BJ (cell line): ENCODE measurements at regions not wholly inside any gene's neighbourhood (a gene's known extent, or its start where the extent isn't known, plus 50 kb on each side); places are given as distances from the start of the nearest gene placed in this dataset.

Experiments
- CTCF ChIA-PET: fragments of 350-600 bp; formaldehyde crosslinking; extraction: SDS; loops from one replicate; lab custom pipeline; 2021; ENCODE audit warnings: antibody characterized with exemption, inconsistent platforms; lab: Yijun Ruan, JAX
- POLR2A ChIA-PET: fragments of 300-600 bp; sonication (Branson Sonifier 250); formaldehyde crosslinking; extraction: SDS; loops from one replicate; lab custom pipeline; 2021; ENCODE audit warnings: antibody characterized with exemption; lab: Charles Lee
- DNase-seq: peaks from one replicate; pipeline ENCODE4 v3.0.0-alpha.2; 2011; ENCODE audit warnings: low read depth
- H3K27me3 ChIP-seq: 2 replicates; pipeline ENCODE4 v1.6.0; 2011; ENCODE audit warnings: low read length; ENCODE audit not compliant: control insufficient read depth, insufficient read depth
- H3K36me3 ChIP-seq: 2 replicates; pipeline ENCODE4 v1.5.1; 2011; ENCODE audit warnings: low read length; ENCODE audit not compliant: control insufficient read depth, insufficient read depth
- H3K4me3 ChIP-seq: 2 replicates; pipeline ENCODE4 v1.5.1; 2011; ENCODE audit warnings: low read depth, mild to moderate bottlenecking, control low read depth, low read length
- CTCF ChIP-seq: IDR thresholded peaks from 2 replicates; pipeline ENCODE4 v1.5.1; 2011; ENCODE audit warnings: low read depth, mild to moderate bottlenecking, control low read depth, inconsistent platforms, low read length, moderate library complexity; ENCODE audit not compliant: insufficient read depth

DNA sequence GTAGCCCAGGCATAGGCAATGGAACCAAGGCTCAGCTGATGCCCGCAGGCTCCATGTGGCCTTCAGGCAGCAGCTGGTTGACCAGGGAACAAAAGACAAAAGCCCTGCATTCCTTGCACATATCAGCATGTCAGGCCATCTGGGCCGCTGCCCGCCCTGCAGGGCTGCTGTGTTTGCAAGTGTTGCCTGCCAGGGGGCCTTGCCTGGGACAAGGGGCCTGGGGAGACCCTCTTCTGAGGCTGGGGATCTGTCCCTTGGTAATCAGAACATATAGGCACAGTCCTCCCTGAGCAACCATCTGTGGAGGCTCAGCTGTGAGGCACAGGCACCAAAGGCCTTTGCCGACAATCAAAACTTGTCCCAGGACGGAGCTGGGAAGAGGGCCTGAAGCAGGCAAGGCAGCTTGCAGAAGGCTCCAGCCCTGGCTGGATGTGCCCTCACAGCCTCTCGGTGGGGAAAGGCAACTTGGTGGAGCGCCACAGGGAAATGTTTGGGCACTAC lies 138.2 kb downstream of the TPRA1 start:
- CTCF ChIA-PET: interaction anchor here (1.2 to 1.5 kb wide), 3 partner anchors 10 to 930 kb away, joined by 4 read pairs; partner anchors contain the start of gene TXNRD3
- POLR2A ChIA-PET: no interaction called here
- Histone ChIP-seq H3K27me3 (peaks cover 6% of the 10 kb centered on the region), H3K36me3 (no peaks in the 10 kb centered on the region), H3K4me3 (no peak overlapping the region)
- no peak for DNase-seq
- no peak for TF ChIP-seq CTCF

DNA sequence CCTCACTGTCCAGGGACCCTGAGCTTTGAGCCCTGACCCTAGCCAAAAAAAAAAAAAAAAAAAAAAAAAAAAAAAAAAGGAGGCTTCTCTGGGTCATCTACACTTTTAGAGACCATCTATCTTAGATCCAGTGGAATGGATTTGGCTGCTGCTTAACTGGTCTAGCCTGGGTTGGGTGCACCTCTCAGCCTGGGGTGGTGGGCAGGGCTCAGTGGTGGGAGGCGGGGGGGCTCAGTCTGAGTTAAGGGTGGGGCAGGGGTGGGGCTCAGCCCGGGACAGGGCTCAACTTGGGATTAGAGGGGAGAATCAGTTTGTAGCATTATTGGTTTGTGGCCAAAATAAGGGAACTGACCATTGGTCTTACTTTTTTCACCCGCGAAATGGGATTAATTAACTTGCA lies 139.2 kb downstream of the TPRA1 start:
- TF ChIP-seq CTCF: no peak
- H3K4me3 ChIP-seq: no peak overlapping the region
- no peaks in the 10 kb centered on the region for H3K36me3 ChIP-seq
- H3K27me3 ChIP-seq: peaks cover 6% of the 10 kb centered on the region
- CTCF ChIA-PET: interaction anchor here (0.6 to 1.5 kb wide), 2 partner anchors 9 to 470 kb away, joined by 4 read pairs; no protein-coding TSS in a partner anchor
- POLR2A ChIA-PET: no interaction called here
- DNase-seq: no peak

DNA sequence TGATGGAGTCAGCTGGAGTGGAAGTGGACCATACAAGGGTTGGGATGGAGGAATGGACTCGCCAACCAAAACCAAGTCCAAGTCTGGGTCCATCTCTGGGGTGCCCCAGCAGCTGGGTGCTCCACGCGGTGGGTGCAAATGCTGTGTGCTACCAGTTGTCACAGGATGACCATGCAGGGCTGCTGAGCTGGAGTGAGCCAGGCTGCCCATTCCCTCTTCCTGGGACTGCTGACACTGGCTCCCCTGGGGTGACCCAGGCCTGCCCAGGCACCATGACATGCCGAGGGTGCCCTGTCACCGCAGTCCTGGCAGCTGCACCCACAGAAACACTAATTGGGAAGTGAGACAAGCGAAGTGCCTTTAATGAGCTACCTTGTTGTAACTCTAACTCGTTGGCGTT lies 140.2 kb downstream of the TPRA1 start:
- DNase-seq: no peak
- ChIA-PET POLR2A (no interaction called here), CTCF (interaction anchor here (2.4 kb wide), 1 partner anchor 771 kb away, joined by 8 read pairs; no protein-coding TSS in a partner anchor)
- no peaks in the 10 kb centered on the region for H3K36me3 ChIP-seq
- no peak for TF ChIP-seq CTCF
- H3K4me3 ChIP-seq: no peak overlapping the region
- H3K27me3 ChIP-seq: peaks cover 6% of the 10 kb centered on the region

DNA sequence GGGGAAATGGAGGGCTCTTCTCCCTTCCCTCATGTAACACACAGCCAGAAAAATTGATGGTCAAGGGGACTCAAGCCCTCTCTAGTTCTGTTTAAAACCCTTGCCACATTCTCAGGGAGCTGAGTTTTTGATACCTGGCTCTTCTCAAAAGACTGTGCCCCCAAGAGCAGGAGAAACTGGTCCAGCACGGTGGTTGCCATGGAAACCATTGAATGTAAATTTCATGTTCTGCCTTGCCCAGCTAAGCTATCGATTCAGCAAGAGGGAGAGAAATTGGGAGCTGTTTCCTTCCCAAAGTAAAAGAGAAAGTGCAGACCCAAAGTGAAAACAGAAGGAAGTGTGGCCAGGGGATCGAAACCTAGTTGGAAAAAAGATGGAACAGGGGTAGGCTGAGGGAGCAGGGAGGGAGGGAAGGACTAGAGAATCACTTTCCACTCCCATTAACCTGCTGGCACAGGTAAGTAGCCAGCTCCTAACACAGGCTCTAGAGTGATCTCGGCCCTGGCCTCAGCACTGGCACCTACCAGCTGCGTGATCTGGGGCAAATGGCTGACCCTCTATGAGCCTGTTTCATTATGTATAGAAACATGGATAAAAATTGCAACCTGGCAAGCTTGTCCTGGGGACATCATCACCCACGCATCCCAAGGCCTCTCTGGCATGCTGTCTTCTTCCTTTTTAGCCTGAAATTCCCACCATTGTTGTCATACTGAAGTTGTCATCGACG lies 140.9 kb downstream of the TPRA1 start:
- Histone ChIP-seq H3K27me3 (peaks cover 6% of the 10 kb centered on the region), H3K4me3 (no peak overlapping the region), H3K36me3 (no peaks in the 10 kb centered on the region)
- POLR2A ChIA-PET: no interaction called here
- CTCF ChIA-PET: interaction anchor here (0.8 to 2.4 kb wide), 2 partner anchors 24 to 770 kb away, joined by 3 to 8 read pairs; no protein-coding TSS in a partner anchor
- DNase-seq: no peak
- no peak for TF ChIP-seq CTCF

DNA sequence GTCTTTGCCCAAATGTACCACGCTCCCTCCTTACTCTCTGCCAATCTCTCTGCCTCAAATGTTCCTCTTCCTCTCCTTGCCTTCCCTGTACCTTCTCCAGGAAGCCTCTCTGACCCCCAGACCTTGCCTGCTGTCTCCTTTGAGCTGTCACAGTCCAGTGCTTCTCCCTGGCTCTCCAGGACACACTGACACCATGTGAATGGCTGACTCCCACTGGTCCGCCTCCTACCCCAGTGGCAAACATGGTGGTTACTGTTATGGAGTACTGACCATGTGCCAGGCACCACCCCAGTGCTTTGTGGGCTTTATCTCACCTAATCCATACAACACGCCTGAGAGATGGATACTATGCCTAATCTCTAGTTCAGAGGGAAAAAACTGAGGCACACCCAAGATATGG lies 141.9 kb downstream of the TPRA1 start:
- H3K36me3 ChIP-seq: no peaks in the 10 kb centered on the region
- ChIA-PET POLR2A (no interaction called here), CTCF (interaction anchor here (2.4 kb wide), 1 partner anchor 769 kb away, joined by 8 read pairs; no protein-coding TSS in a partner anchor)
- no peak for DNase-seq
- H3K27me3 ChIP-seq: peaks cover 5% of the 10 kb centered on the region
- TF ChIP-seq CTCF: no peak
- H3K4me3 ChIP-seq: no peak overlapping the region
